NCI-H2081 (cell line): ENCODE measurements at regions not wholly inside any gene's neighbourhood (a gene's known extent, or its start where the extent isn't known, plus 50 kb on each side); places are given as distances from the start of the nearest gene placed in this dataset.
"Not testable (repeated sequence)": the region's sequence is repeated elsewhere in the genome, so short reads cannot be mapped to it uniquely, and the experiment has no call there.

Experiments used
- DNase-seq, 2 experiments: peaks; one replicate each; lab custom pipeline; 2025; lab: John Stamatoyannopoulos, UW

- DNase-seq: no peak
These were observed 292.0 kb upstream of the SFSWAP start for GRCh38 chr12:131418884-131419283.

GRCh38 chr12:131420867-131421447 is 289.9 kb upstream of the SFSWAP start:
- no peak for DNase-seq

- DNase-seq: no peak
These were observed 289.2 kb upstream of the SFSWAP start for GRCh38 chr12:131421509-131422186.

- DNase-seq: no peak
These were observed 288.7 kb upstream of the SFSWAP start for GRCh38 chr12:131422187-131422520.

GRCh38 chr12:131422744-131423143 is 288.1 kb upstream of the SFSWAP start:
- no peak for DNase-seq

GRCh38 chr12:131424270-131424669 is 286.6 kb upstream of the SFSWAP start:
- no peak for DNase-seq

- DNase-seq: no peak
These were observed 285.5 kb upstream of the SFSWAP start for GRCh38 chr12:131425112-131426075.

- no peak for DNase-seq
These were observed 282.7 kb upstream of the SFSWAP start for GRCh38 chr12:131428091-131428685.

- not testable (repeated sequence) for DNase-seq
These were observed 281.7 kb upstream of the SFSWAP start for GRCh38 chr12:131429221-131429620.

GRCh38 chr12:131429697-131430096 is 281.2 kb upstream of the SFSWAP start:
- DNase-seq: not testable (repeated sequence)

GRCh38 chr12:131430158-131430742 is 280.6 kb upstream of the SFSWAP start:
- no peak for DNase-seq

GRCh38 chr12:131431126-131431655 is 279.7 kb upstream of the SFSWAP start:
- not testable (repeated sequence) for DNase-seq

GRCh38 chr12:131432532-131433260 is 278.2 kb upstream of the SFSWAP start:
- no peak for DNase-seq

- no peak for DNase-seq
These were observed 276.4 kb upstream of the SFSWAP start for GRCh38 chr12:131434208-131435125.

- DNase-seq: no peak
These were observed 273.8 kb upstream of the SFSWAP start for GRCh38 chr12:131436922-131437705.

- DNase-seq: no peak
These were observed 273.0 kb upstream of the SFSWAP start for GRCh38 chr12:131437706-131438492.

GRCh38 chr12:131438493-131438835 is 272.4 kb upstream of the SFSWAP start:
- DNase-seq: not testable (repeated sequence)

GRCh38 chr12:131438881-131439280 is 272.0 kb upstream of the SFSWAP start:
- DNase-seq: no peak
